Left lung (tissue), 4 donors: ENCODE measurements at regions not wholly inside any gene's neighbourhood (a gene's known extent, or its start where the extent isn't known, plus 50 kb on each side); places are given as distances from the start of the nearest gene placed in this dataset.

ENCODE experiments used
- ATAC-seq: fragments of 200-7000 bp; cut with Tn5 transposase; one replicate; pipeline ENCODE4 v1.9.1; 2020; ENCODE audit warnings: moderate library complexity
- DNase-seq, 4 donors: peaks; one replicate each; pipeline ENCODE4 v3.0.0-alpha.2; 2013 to 2020
- H3K27ac ChIP-seq, 2 donors: fragments of 200-600 bp; sonication (generic) in 1 of 2; one replicate each; pipeline versions ENCODE4 v1.5.0 to v1.8.0; 2020 to 2021
- H3K27me3 ChIP-seq, 2 donors: fragments of 200-600 bp; sonication (generic) in 1 of 2; one replicate each; pipeline versions ENCODE4 v1.5.0 to v1.8.0; 2020 to 2021
- H3K36me3 ChIP-seq, 2 donors: fragments of 200-600 bp; sonication (generic) in 1 of 2; one replicate each; pipeline versions ENCODE4 v1.5.0 to v1.8.0; 2020 to 2021
- H3K4me1 ChIP-seq, 2 donors: fragments of 200-600 bp; one replicate each; pipeline ENCODE4 v1.8.0; 2021
- H3K4me3 ChIP-seq, 2 donors: fragments of 200-600 bp; sonication (generic) in 1 of 2; one replicate each; pipeline versions ENCODE4 v1.5.0 to v1.8.0; 2020 to 2021; ENCODE audit warnings: mild to moderate bottlenecking in 1 of 2
- H3K9me3 ChIP-seq, 2 donors: fragments of 200-600 bp; sonication (generic) in 1 of 2; one replicate each; pipeline versions ENCODE4 v1.5.0 to v1.8.0; 2020 to 2021
- CTCF ChIP-seq, 2 donors: fragments of 200-600 bp; sonication (generic) in 1 of 2; IDR thresholded peaks; one replicate each; pipeline versions ENCODE4 v1.5.0 to v1.8.0; 2021; ENCODE audit warnings: antibody characterized with exemption in 2 of 2
- intact Hi-C, 2 donors: fragments of 100-400 bp; cut with DNase I; formaldehyde crosslinking; loops; one replicate each; pipeline versions ENCODE4 v1.11.2 to v1.14.2; 2022
- donor health status: DM: no; HTN: yes; CAD: no.
- donor health status: DM: no; HTN: no; CAD: no.

- no peaks in the 10 kb centered on the region for H3K9me3 ChIP-seq
- intact Hi-C loops: no loop called here
- H3K4me3 ChIP-seq: no peak overlapping the region
- no peak overlapping the region for H3K27ac ChIP-seq
- H3K4me1 ChIP-seq: peaks cover 9 to 17% of the 10 kb centered on the region in 2 donors
- TF ChIP-seq CTCF (IDR thresholded peaks at IDR 0.05): no peak
- H3K36me3 ChIP-seq: no peaks in the 10 kb centered on the region
- DNase-seq (no peak), ATAC-seq (peak; percentile 31)
- no peaks in the 10 kb centered on the region for H3K27me3 ChIP-seq
Measured at GRCh38 chr6:134525190-134525868, 207.4 kb upstream of the SGK1 start.

- Histone ChIP-seq H3K4me1 (peaks cover 9 to 29% of the 10 kb centered on the region in 2 donors), H3K27ac (no peak overlapping the region), H3K4me3 (no peak overlapping the region), H3K36me3 (no peaks in the 10 kb centered on the region), H3K27me3 (no peaks in the 10 kb centered on the region), H3K9me3 (no peaks in the 10 kb centered on the region)
- intact Hi-C loops: no loop called here
- DNase-seq: no peak
- no peak for TF ChIP-seq CTCF (IDR thresholded peaks at IDR 0.05)
- ATAC-seq: peak; percentile 52
Measured at GRCh38 chr6:134523903-134524650, 206.2 kb upstream of the SGK1 start.

- ATAC-seq: no peak
Measured at GRCh38 chr6:134523051-134523450, 205.1 kb upstream of the SGK1 start.

GRCh38 chr6:134521116-134521501 is 203.2 kb upstream of the SGK1 start:
- no peak for ATAC-seq
- Histone ChIP-seq H3K27me3 (no peaks in the 10 kb centered on the region), H3K4me1 (peaks cover 23 to 54% of the 10 kb centered on the region in 2 donors), H3K27ac (no peak overlapping the region), H3K4me3 (no peak overlapping the region), H3K36me3 (no peaks in the 10 kb centered on the region), H3K9me3 (no peaks in the 10 kb centered on the region)
- TF ChIP-seq CTCF (IDR thresholded peaks at IDR 0.05): no peak
- no peak for DNase-seq
- intact Hi-C loops: no loop called here

More at GRCh38 chr6:134523051-134523450, 205.1 kb upstream of the SGK1 start:
- intact Hi-C loops: no loop called here
- TF ChIP-seq CTCF (IDR thresholded peaks at IDR 0.05): no peak
- no peak overlapping the region for H3K4me3 ChIP-seq
- H3K27ac ChIP-seq: no peak overlapping the region
- DNase-seq: no peak
- H3K36me3 ChIP-seq: no peaks in the 10 kb centered on the region
- H3K4me1 ChIP-seq: peaks cover 9 to 40% of the 10 kb centered on the region in 2 donors
- H3K27me3 ChIP-seq: no peaks in the 10 kb centered on the region
- no peaks in the 10 kb centered on the region for H3K9me3 ChIP-seq
